GM19025 (cell line): ENCODE measurements at regions not wholly inside any gene's neighbourhood (a gene's known extent, or its start where the extent isn't known, plus 50 kb on each side); places are given as distances from the start of the nearest gene placed in this dataset.

Experiments used
- ATAC-seq: cut with Tn5 transposase; IDR thresholded peaks from one replicate; pipeline ENCODE4 v1.9.1; 2021; ENCODE audit warnings: mild to moderate bottlenecking, low read depth, moderate library complexity; ENCODE audit not compliant: unreplicated experiment

GRCh38 chr15:47212222-47213010 lies 504.9 kb upstream of the SEMA6D start:
- ATAC-seq: no peak

- ATAC-seq: no peak
Measured at GRCh38 chr15:47213883-47214282, 503.4 kb upstream of the SEMA6D start.

- ATAC-seq: no peak
Measured at GRCh38 chr15:47218295-47218694, 499.0 kb upstream of the SEMA6D start.

GRCh38 chr15:47244361-47244760 lies 472.9 kb upstream of the SEMA6D start:
- ATAC-seq: no peak

GRCh38 chr15:47246317-47246716 lies 471.0 kb upstream of the SEMA6D start:
- ATAC-seq: no peak

- ATAC-seq: no peak
Measured at GRCh38 chr15:47258521-47258920, 458.8 kb upstream of the SEMA6D start.

GRCh38 chr15:47265686-47266085 lies 451.6 kb upstream of the SEMA6D start:
- no peak for ATAC-seq

GRCh38 chr15:47266566-47266965 lies 450.7 kb upstream of the SEMA6D start:
- ATAC-seq: no peak

GRCh38 chr15:47273864-47274263 lies 443.4 kb upstream of the SEMA6D start:
- ATAC-seq: no peak

- ATAC-seq: no peak
Measured at GRCh38 chr15:47283246-47283645, 434.1 kb upstream of the SEMA6D start.

- ATAC-seq: no peak
Measured at GRCh38 chr15:47288794-47289193, 428.5 kb upstream of the SEMA6D start.

- ATAC-seq: no peak
Measured at GRCh38 chr15:47289656-47290055, 427.6 kb upstream of the SEMA6D start.

GRCh38 chr15:47291767-47292166 lies 425.5 kb upstream of the SEMA6D start:
- no peak for ATAC-seq

GRCh38 chr15:47292638-47293190 lies 424.6 kb upstream of the SEMA6D start:
- no peak for ATAC-seq

- ATAC-seq: no peak
Measured at GRCh38 chr15:47293466-47294162, 423.7 kb upstream of the SEMA6D start.

GRCh38 chr15:47294765-47295259 lies 422.5 kb upstream of the SEMA6D start:
- ATAC-seq: no peak

GRCh38 chr15:47296881-47297280 lies 420.4 kb upstream of the SEMA6D start:
- ATAC-seq: no peak

GRCh38 chr15:47299846-47300434 lies 417.4 kb upstream of the SEMA6D start:
- ATAC-seq: no peak

- ATAC-seq: no peak
Measured at GRCh38 chr15:47300596-47300995, 416.7 kb upstream of the SEMA6D start.

- peak; percentile 61 for ATAC-seq
Measured at GRCh38 chr15:47301481-47301880, 415.8 kb upstream of the SEMA6D start.

GRCh38 chr15:47304656-47305055 lies 412.6 kb upstream of the SEMA6D start:
- ATAC-seq: no peak
